Activated CD4-positive, alpha-beta T cell treated with anti-CD3 and anti-CD28 coated beads, Interleukin-2, amount 10 ng/mL, durations not matched to agents 7 days and 5 days (primary cell): ENCODE measurements at regions not wholly inside any gene's neighbourhood (a gene's known extent, or its start where the extent isn't known, plus 50 kb on each side); places are given as distances from the start of the nearest gene placed in this dataset.

ENCODE experiments used
- CTCF ChIA-PET: fragments of 350-600 bp; sonication (Branson Sonifier 250); formaldehyde crosslinking; loops from one replicate; lab custom pipeline; 2021; ENCODE audit warnings: antibody characterized with exemption; lab: Charles Lee
- POLR2A ChIA-PET: fragments of 350-600 bp; sonication (Branson Sonifier 250); formaldehyde crosslinking; loops from one replicate; lab custom pipeline; 2021; ENCODE audit warnings: antibody characterized with exemption; lab: Charles Lee
- DNase-seq: peaks from one replicate; pipeline ENCODE4 v3.0.0-alpha.2; 2020
- H3K27ac Mint-ChIP-seq: one replicate; pipeline ENCODE4 v1.8.0; 2021; ENCODE audit warnings: mild to moderate bottlenecking, moderate library complexity, mixed read lengths
- H3K27me3 Mint-ChIP-seq: one replicate; pipeline ENCODE4 v1.8.0; 2021; ENCODE audit warnings: mixed read lengths
- H3K36me3 Mint-ChIP-seq: one replicate; pipeline ENCODE4 v1.8.0; 2021; ENCODE audit warnings: low read depth, mixed read lengths
- H3K4me1 Mint-ChIP-seq: one replicate; pipeline ENCODE4 v1.8.0; 2021; ENCODE audit warnings: mixed read lengths
- H3K4me3 Mint-ChIP-seq: one replicate; pipeline ENCODE4 v1.8.0; 2021; ENCODE audit warnings: mild to moderate bottlenecking, moderate library complexity, mixed read lengths
- H3K9me3 Mint-ChIP-seq: one replicate; pipeline ENCODE4 v1.8.0; 2021; ENCODE audit warnings: mixed read lengths

DNA sequence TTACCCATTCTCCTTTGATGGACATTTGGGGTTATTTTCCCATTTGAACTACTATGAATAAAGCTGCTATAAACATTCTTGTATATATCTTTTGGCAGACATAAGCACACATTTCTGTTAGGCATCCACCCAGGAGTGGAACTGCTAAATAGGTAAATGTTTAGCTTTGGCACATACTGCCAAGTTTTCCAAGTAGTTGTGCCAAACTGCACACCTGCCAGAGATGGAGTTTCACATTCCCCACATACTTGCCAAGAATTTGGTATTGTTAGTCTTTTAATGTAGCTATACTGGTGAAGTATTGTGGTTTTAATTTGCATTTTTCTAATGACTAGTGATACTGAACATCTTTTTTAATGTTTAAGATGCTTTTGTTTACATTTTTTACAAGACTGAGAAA lies 201.0 kb downstream of the GXYLT1 start:
- peaks cover 10% of the 10 kb centered on the region for H3K9me3 Mint-ChIP-seq
- H3K4me1 Mint-ChIP-seq, result no peaks in the 10 kb centered on the region

GRCh38 chr12:41942354-41942753 lies 202.3 kb downstream of the GXYLT1 start:
- no peak for DNase-seq
- H3K4me3 Mint-ChIP-seq, result no peak overlapping the region
- POLR2A ChIA-PET, result no interaction called here
- H3K36me3 Mint-ChIP-seq, result no peaks in the 10 kb centered on the region
- H3K9me3 Mint-ChIP-seq, result peaks cover 10% of the 10 kb centered on the region
- CTCF ChIA-PET, result no interaction called here
- no peaks in the 10 kb centered on the region for H3K4me1 Mint-ChIP-seq
- peaks cover 15% of the 10 kb centered on the region for H3K27me3 Mint-ChIP-seq
- H3K27ac Mint-ChIP-seq, result no peak overlapping the region

More for the DNA sequence above, 201.0 kb downstream of the GXYLT1 start:
- no peak for DNase-seq
- Mint-ChIP-seq H3K4me3 (no peak overlapping the region), H3K36me3 (no peaks in the 10 kb centered on the region), H3K27me3 (peaks cover 12% of the 10 kb centered on the region), H3K27ac (no peak overlapping the region)
- POLR2A ChIA-PET, result no interaction called here
- CTCF ChIA-PET, result interaction anchor here (0.6 kb wide), 1 partner anchor 86 kb away, joined by 4 read pairs; no protein-coding TSS in a partner anchor

DNA sequence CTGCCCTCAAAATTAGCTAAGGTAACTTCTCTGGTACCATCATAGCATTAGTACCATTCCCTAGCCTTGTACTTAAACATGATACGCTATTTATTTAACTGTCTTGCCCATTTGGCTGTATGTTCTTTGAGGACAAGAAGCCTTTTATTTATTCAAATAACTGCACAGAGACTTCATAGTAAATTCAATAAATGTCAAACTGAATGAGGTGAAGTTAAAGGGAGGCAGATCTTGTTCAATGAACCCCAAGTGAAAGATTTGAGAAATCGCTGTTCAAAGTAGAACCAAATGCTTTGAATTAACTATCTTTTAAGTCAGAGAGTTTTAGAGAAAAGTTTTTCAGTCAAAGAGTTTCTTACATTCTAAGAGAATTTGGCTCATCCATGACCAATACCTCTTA lies 203.6 kb downstream of the GXYLT1 start:
- Mint-ChIP-seq H3K36me3 (no peaks in the 10 kb centered on the region), H3K27ac (no peak overlapping the region), H3K9me3 (peaks cover 3% of the 10 kb centered on the region), H3K27me3 (peaks cover 15% of the 10 kb centered on the region), H3K4me3 (no peak overlapping the region), H3K4me1 (no peaks in the 10 kb centered on the region)
- ChIA-PET CTCF (no interaction called here), POLR2A (no interaction called here)
- DNase-seq, result no peak

DNA sequence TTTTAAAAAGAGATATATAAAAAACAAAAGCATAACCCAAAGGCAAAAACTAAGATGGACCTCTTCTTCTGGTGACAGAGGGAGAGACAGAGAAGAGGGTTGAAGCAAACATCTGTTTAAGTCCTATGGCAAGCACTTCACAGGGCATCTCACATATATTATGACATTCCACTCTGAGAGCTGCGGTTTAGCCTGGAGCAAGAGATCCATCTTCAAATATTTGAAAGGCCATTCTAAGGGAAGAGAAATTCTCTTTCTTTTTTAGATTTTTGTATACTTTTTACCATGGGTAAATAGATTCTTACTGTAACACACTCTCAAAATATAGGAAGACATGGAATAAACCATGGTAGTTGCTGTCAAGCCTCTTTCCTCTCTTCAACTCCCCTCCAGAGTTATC lies 204.1 kb downstream of the GXYLT1 start:
- Mint-ChIP-seq H3K4me3 (no peak overlapping the region), H3K4me1 (no peaks in the 10 kb centered on the region), H3K36me3 (no peaks in the 10 kb centered on the region), H3K27ac (no peak overlapping the region), H3K27me3 (peaks cover 15% of the 10 kb centered on the region), H3K9me3 (peaks cover 2% of the 10 kb centered on the region)
- POLR2A ChIA-PET, result no interaction called here
- CTCF ChIA-PET, result no interaction called here
- no peak for DNase-seq

DNA sequence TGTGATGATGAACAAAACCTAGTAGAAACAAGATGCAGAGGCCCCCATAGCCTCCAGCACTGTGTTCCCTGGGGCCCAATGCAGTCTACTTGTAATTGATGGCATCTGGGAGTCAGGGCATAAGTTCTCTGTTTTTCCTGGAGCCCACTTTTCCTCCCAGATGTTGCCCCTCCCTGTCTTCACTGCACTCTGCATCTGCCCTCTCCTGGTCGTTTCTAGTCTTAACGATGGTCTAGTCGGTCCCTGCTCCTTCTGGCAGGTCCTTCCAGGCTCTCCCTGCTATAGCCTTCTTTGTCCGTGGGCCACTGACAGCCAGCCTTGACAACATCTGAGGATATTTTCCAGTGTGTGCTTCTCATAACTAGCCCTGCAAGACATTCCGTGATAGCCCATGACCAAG lies 208.3 kb downstream of the GXYLT1 start:
- ChIA-PET POLR2A (no interaction called here), CTCF (no interaction called here)
- peaks cover 7% of the 10 kb centered on the region for H3K4me1 Mint-ChIP-seq
- no peak for DNase-seq
- peaks cover 36% of the 10 kb centered on the region for H3K27me3 Mint-ChIP-seq
- H3K27ac Mint-ChIP-seq, result no peak overlapping the region
- no peak overlapping the region for H3K4me3 Mint-ChIP-seq
- no peaks in the 10 kb centered on the region for H3K36me3 Mint-ChIP-seq
- H3K9me3 Mint-ChIP-seq, result no peaks in the 10 kb centered on the region

GRCh38 chr12:41935911-41936310 lies 208.8 kb downstream of the GXYLT1 start:
- Mint-ChIP-seq H3K27me3 (peaks cover 37% of the 10 kb centered on the region), H3K27ac (no peak overlapping the region), H3K4me1 (peaks cover 11% of the 10 kb centered on the region), H3K9me3 (no peaks in the 10 kb centered on the region), H3K4me3 (no peak overlapping the region), H3K36me3 (no peaks in the 10 kb centered on the region)
- CTCF ChIA-PET, result no interaction called here
- no peak for DNase-seq
- POLR2A ChIA-PET, result no interaction called here

DNA sequence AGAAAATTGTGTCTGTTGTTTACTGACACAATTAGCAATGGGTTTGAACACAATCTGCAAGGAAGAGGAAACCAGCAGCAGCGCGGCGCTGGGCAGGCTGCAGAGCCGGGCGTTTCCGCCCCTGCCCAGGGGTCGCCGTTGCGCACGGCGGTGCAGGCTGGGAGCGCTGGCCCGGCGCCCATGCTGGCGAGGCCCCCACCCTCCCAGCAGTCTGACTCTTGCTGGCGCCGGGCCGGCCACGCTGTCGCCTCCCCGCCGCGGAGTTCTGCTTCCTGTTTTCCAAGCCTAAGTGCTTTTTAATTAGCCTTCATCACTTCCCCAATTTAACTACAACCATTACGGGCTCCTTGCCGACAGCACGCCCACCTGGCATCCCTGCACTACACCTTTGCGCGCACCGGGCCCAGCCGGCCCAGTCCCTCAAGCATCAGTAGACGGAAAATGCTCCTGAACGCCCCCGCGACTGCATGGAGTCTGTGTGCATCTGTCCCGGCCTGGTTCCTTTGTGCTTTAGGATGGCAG lies 212.1 kb downstream of the GXYLT1 start:
- H3K27me3 Mint-ChIP-seq, result peaks cover 38% of the 10 kb centered on the region
- H3K4me3 Mint-ChIP-seq, result peak overlapping the region; percentile 48
- POLR2A ChIA-PET, result no interaction called here
- DNase-seq, result no peak
- H3K4me1 Mint-ChIP-seq, result peaks cover 11% of the 10 kb centered on the region
- H3K36me3 Mint-ChIP-seq, result no peaks in the 10 kb centered on the region
- no peak overlapping the region for H3K27ac Mint-ChIP-seq
- H3K9me3 Mint-ChIP-seq, result no peaks in the 10 kb centered on the region
- CTCF ChIA-PET, result interaction anchor here (1.0 kb wide), 1 partner anchor 442 kb away, joined by 3 read pairs; no protein-coding TSS in a partner anchor

DNA sequence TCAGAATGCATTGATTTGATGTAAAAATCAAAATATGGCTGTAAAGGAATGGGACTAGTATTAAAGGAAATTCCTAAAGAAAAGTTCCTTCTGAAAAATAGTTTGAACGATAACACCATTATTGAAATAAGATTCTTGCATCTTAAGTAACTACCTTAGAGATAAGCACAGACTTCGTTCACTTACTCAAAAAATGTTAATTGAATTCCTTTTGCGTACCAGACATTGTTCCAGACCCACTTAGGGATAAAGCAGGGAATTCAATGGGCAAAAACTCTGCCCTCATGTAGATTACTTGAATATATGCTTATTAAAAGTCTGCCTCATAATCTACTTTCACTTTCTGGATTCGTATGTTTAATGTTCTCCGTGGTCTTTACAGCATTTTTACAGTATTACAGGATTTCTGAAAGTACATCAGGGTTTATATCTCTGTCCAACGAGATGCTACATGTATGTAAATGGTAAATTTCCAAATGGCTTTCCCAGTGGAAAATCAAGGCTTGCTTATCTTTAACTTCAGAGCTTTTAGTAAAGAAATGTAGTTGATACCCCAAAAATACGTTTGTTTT lies 213.7 kb downstream of the GXYLT1 start:
- H3K4me3 Mint-ChIP-seq, result peak overlapping the region; percentile 40
- no peak for DNase-seq
- H3K4me1 Mint-ChIP-seq, result peaks cover 11% of the 10 kb centered on the region
- no peaks in the 10 kb centered on the region for H3K9me3 Mint-ChIP-seq
- POLR2A ChIA-PET, result no interaction called here
- no peaks in the 10 kb centered on the region for H3K36me3 Mint-ChIP-seq
- CTCF ChIA-PET, result no interaction called here
- no peak overlapping the region for H3K27ac Mint-ChIP-seq
- H3K27me3 Mint-ChIP-seq, result peaks cover 44% of the 10 kb centered on the region

GRCh38 chr12:41924111-41924510 lies 220.6 kb downstream of the GXYLT1 start:
- H3K27me3 Mint-ChIP-seq, result peaks cover 28% of the 10 kb centered on the region
- H3K4me1 Mint-ChIP-seq, result no peaks in the 10 kb centered on the region
- no peak for DNase-seq
- ChIA-PET POLR2A (no interaction called here), CTCF (no interaction called here)
- no peak overlapping the region for H3K27ac Mint-ChIP-seq
- no peaks in the 10 kb centered on the region for H3K36me3 Mint-ChIP-seq
- H3K9me3 Mint-ChIP-seq, result no peaks in the 10 kb centered on the region
- H3K4me3 Mint-ChIP-seq, result no peak overlapping the region

DNA sequence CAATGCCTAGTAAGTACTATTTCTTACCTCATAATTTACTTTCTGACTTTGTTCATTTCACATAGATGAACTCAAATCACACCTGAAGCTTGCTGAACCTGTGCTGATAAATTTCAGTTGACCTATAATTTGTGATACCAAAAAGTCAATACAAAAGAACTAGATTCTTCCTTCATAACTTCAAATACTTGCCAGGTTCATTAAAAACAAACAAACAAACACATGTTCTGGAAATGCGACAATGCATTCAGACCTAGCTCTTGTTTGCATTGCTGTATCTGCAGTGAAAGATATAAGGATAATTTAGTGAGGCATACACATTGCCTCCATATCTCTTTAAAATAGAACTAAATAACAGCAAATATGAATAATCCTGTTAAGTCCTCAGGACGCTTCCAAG lies 221.3 kb downstream of the GXYLT1 start:
- DNase-seq, result no peak
- no peak overlapping the region for H3K27ac Mint-ChIP-seq
- H3K27me3 Mint-ChIP-seq, result peaks cover 29% of the 10 kb centered on the region
- ChIA-PET POLR2A (no interaction called here), CTCF (no interaction called here)
- H3K9me3 Mint-ChIP-seq, result no peaks in the 10 kb centered on the region
- no peaks in the 10 kb centered on the region for H3K4me1 Mint-ChIP-seq
- H3K36me3 Mint-ChIP-seq, result no peaks in the 10 kb centered on the region
- no peak overlapping the region for H3K4me3 Mint-ChIP-seq

DNA sequence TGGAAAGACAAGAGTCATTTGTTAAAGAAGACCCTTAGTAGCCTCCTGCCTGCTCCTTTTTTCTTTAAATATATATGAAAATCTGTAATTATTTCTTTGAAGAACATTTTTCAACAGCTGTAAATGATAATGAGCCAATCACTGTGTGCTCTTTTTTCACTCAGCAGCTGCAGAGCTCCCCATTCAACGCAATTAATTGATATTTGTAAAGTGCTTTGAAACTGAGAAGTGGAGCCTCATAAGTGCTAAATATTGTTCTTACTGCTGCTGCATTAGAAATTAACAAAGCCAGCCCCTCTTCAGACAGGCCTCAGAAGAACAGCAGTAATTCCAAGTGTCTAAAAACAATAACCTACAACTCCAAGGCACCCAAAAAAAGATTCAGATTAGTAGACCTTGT lies 224.3 kb downstream of the GXYLT1 start:
- H3K9me3 Mint-ChIP-seq, result no peaks in the 10 kb centered on the region
- CTCF ChIA-PET, result no interaction called here
- peaks cover 21% of the 10 kb centered on the region for H3K27me3 Mint-ChIP-seq

DNA sequence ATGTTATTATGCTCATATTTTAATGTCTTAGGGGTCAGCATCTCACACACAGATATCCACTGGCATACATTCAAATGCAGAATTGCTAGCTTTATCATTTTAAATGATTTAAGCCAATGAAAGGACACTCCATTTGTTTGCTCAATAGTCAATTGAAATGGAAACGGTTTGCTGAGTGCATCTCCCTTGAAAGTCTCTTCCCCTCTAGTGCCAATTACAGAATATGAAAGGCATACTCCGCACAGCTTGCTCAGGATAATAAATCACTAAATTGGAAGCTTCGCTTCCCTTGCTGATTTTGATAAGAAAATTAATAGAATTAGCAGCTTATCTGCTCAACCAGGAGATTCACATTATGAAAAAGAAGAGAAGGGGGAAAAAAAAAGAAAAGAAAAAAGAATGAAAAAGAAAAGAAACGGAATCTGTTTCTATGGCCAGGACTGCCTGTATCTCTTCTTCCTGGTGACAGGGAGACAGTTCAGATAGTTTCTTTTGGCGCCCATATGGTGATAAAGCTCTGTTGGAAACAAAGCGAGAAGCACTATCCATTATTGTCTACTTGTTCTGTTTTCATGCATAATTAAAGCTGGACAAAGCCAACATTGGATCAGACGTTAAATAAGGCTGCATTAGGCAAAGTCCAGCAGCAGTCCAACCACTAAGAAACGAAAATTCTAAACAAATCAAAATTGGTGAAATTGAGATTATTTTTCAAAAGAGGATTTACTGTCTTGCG lies 225.0 kb downstream of the GXYLT1 start:
- Mint-ChIP-seq H3K36me3 (no peaks in the 10 kb centered on the region), H3K4me1 (no peaks in the 10 kb centered on the region), H3K27ac (no peak overlapping the region), H3K27me3 (peaks cover 21% of the 10 kb centered on the region), H3K9me3 (no peaks in the 10 kb centered on the region), H3K4me3 (no peak overlapping the region)
- CTCF ChIA-PET, result no interaction called here
- POLR2A ChIA-PET, result no interaction called here
- DNase-seq, result no peak

More for the DNA sequence above, 224.3 kb downstream of the GXYLT1 start:
- Mint-ChIP-seq H3K4me3 (no peak overlapping the region), H3K27ac (no peak overlapping the region), H3K36me3 (no peaks in the 10 kb centered on the region), H3K4me1 (no peaks in the 10 kb centered on the region)
- POLR2A ChIA-PET, result no interaction called here
- no peak for DNase-seq

GRCh38 chr12:41919048-41919447 lies 225.6 kb downstream of the GXYLT1 start:
- Mint-ChIP-seq H3K27ac (no peak overlapping the region), H3K27me3 (peaks cover 21% of the 10 kb centered on the region), H3K4me3 (no peak overlapping the region), H3K36me3 (no peaks in the 10 kb centered on the region), H3K4me1 (no peaks in the 10 kb centered on the region), H3K9me3 (no peaks in the 10 kb centered on the region)
- CTCF ChIA-PET, result no interaction called here
- POLR2A ChIA-PET, result no interaction called here
- no peak for DNase-seq
